AG09309 (cell line): ENCODE measurements at regions not wholly inside any gene's neighbourhood (a gene's known extent, or its start where the extent isn't known, plus 50 kb on each side); places are given as distances from the start of the nearest gene placed in this dataset.

Experiments used
- DNase-seq: peaks from one replicate; pipeline ENCODE4 v3.0.0-alpha.2; 2010; ENCODE audit warnings: low read depth
- H3K4me3 ChIP-seq: 2 replicates; pipeline ENCODE4 v1.5.1; 2011; ENCODE audit warnings: mild to moderate bottlenecking, low read depth, low read length, moderate library complexity; ENCODE audit not compliant: control insufficient read depth
- TF ChIP-seq, protein P1 (sequence below): IDR thresholded peaks from 2 replicates; pipeline ENCODE4 v1.5.1; 2011; ENCODE audit warnings: mild to moderate bottlenecking, low read depth, low read length, inconsistent platforms; ENCODE audit not compliant: insufficient read depth, control insufficient read depth; ENCODE audit errors: missing control alignments

DNA sequence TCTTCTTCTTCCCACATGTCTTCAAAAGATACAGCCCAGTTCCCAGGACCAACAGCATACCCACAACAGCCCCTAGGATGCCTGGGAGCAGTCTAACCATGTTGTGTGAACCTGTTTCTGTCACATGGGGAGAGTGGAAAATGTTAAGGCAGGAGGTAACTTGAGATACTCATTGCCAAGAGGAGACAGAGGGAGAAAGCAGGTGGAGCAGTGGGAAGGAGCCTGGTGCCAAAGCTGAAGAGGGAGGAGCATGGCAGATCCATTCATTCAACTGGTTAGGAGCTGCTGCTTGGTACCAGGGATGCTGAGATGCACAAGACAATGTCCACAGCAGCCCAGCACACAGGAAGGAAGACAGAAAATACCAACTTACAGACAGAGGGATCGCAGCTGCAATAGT lies 149.8 kb upstream of the ETV3 start:
- no peak overlapping the region for H3K4me3 ChIP-seq
- no peak for DNase-seq
- TF ChIP-seq, protein P1, sequence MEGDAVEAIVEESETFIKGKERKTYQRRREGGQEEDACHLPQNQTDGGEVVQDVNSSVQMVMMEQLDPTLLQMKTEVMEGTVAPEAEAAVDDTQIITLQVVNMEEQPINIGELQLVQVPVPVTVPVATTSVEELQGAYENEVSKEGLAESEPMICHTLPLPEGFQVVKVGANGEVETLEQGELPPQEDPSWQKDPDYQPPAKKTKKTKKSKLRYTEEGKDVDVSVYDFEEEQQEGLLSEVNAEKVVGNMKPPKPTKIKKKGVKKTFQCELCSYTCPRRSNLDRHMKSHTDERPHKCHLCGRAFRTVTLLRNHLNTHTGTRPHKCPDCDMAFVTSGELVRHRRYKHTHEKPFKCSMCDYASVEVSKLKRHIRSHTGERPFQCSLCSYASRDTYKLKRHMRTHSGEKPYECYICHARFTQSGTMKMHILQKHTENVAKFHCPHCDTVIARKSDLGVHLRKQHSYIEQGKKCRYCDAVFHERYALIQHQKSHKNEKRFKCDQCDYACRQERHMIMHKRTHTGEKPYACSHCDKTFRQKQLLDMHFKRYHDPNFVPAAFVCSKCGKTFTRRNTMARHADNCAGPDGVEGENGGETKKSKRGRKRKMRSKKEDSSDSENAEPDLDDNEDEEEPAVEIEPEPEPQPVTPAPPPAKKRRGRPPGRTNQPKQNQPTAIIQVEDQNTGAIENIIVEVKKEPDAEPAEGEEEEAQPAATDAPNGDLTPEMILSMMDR = no peak

- no peak overlapping the region for H3K4me3 ChIP-seq
- TF ChIP-seq, protein P1 = no peak
- DNase-seq = no peak
These were observed 149.3 kb upstream of the ETV3 start for GRCh38 chr1:157287462-157287861.

- DNase-seq = no peak
- TF ChIP-seq, protein P1 = no peak
These were observed 148.6 kb upstream of the ETV3 start for GRCh38 chr1:157286646-157287420.

GRCh38 chr1:157286096-157286495 lies 147.9 kb upstream of the ETV3 start:
- TF ChIP-seq, protein P1 = no peak
- no peak for DNase-seq
- no peak overlapping the region for H3K4me3 ChIP-seq

More at GRCh38 chr1:157286646-157287420, 148.6 kb upstream of the ETV3 start:
- H3K4me3 ChIP-seq = no peak overlapping the region

GRCh38 chr1:157284451-157284850 lies 146.3 kb upstream of the ETV3 start:
- DNase-seq = no peak
- TF ChIP-seq, protein P1 = no peak
- H3K4me3 ChIP-seq = no peak overlapping the region

GRCh38 chr1:157279802-157280140 lies 141.6 kb upstream of the ETV3 start:
- H3K4me3 ChIP-seq = no peak overlapping the region
- no peak for DNase-seq
- TF ChIP-seq, protein P1 = no peak
